HG03378 (cell line): ENCODE measurements at regions not wholly inside any gene's neighbourhood (a gene's known extent, or its start where the extent isn't known, plus 50 kb on each side); places are given as distances from the start of the nearest gene placed in this dataset.

ENCODE experiments used
- ATAC-seq: cut with Tn5 transposase; IDR thresholded peaks from one replicate; pipeline ENCODE4 v1.9.1; 2021; ENCODE audit warnings: mild to moderate bottlenecking, moderate library complexity; ENCODE audit not compliant: unreplicated experiment

DNA sequence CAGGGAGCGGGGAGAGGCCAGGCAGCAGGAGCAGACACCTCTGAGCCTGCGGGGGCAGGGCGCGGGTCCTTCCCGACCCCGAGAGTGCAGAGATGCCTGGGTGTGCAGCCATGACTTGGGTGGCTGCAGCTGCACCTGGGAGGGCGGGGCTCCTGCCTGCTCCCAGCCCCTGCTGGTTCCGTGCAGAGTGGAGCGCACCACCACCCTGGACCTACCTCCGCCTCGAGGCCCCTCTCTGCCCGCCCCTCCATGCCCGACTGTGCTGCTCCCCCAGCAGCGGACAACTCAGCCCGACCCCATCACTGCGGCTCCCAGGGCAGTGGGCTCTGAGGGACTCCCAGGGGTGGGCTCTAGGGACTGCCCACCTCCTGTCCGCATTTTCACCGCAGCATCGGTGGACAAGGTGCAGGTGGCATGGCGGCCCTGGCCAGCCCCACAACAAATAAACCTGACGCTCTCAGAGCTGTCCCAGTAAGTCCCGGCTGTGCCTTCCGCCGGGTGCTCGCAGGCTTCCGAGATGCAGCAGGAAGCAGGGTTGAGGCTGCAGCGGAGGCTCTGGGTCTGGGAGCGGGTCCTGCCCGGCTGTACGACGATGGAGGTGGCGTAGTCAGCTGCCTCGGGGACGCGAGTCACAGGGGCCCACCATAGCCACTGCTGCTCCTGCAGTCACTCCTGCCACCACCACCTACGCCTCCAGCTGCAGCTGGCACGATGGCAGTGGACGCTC lies 392.0 kb upstream of the CCDC196 start:
- no peak for ATAC-seq

DNA sequence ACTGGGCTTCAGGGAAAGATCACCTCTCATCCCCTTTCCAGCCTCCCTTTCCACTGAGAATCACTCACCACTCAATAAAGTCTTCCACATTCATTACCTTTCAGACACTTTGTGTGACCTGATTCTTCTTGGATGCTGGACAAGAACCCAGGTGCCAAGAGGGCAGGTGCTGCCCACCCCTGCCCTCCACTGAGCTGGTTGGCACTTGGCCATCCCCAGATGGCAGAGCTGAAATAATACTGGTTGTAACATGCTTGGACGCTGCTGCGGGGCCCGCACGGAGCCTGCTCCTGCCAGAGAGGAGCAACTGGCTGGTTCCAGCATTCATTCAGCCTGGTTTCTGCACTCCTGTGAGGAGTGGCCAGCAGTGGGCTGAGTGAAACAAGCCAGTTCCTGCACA lies 386.7 kb upstream of the CCDC196 start:
- no peak for ATAC-seq

DNA sequence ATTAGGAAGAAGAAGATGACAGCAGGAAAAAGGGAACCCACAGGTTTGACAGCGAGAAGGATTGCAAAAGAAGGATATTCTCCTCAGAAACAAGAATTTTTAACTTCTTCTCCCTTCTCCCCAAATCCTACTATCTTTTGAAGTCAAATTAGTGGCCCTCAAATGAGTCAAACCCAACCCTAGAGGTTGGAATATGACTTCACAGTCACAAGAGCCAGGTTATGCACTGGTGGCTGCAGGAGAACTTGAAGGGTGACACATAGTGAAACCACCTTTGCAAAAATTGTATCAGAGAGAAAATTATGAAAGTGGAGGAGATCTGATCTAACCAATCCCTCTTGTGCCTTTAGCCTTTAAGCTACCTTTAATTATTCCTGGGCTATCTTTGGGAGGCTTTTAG lies 386.2 kb upstream of the CCDC196 start:
- peak; percentile 64 for ATAC-seq

DNA sequence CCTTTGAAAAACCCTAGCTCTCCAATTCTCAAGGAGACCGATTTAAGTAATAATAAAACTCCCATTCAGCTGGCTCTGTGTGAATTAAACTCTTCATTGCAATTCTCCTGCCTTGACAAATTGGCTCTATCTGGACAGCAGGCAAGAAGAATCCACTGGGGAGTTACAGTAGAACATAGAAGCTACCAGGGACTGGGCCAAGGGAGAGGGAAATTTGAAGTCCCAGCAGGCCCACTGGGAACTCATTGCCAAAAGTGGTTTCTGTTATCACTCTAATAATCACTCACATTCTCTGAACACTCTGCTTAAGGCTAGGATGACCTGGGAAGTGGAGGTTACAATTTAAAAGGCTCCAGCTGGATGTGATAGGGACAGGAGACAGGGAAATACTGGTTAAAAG lies 384.5 kb upstream of the CCDC196 start:
- ATAC-seq = no peak

DNA sequence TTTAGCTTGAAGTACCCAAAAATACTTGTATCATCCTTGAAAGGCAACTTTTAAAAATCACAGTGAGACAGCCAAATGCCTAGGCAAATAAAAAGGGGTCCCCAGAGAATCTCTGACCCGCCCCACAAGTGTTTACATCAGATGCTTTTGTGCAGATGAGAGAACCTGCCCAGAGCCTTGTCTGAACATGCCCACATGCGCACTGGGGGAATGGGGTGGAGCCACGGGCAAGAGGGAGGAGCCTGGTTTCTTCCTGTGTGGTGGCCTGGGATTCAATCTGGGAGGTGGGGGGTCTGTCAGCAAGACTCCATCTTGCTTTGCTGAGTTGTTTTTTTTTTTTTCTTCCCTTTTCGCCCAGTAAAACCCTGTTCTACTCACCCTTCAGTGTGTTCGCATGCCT lies 381.7 kb upstream of the CCDC196 start:
- ATAC-seq = no peak

DNA sequence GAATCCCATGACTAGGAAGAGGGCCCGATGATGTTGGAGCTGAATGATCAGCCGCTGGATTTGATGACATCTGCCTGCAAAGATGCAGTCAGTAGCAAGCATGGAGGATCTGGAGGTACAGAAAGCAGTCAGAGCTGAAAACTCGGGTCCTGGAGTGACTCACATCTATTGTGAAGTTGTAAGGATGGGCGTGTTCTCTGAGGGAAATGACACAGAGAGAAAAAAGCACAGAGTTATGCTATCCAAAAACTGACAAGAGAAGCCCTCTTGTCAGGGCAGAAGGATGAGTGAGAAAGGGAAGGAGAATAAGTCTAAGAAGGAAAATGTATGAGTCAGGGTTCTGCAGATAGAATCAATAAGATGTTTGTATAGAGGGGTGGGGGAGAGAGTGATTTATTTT lies 380.4 kb upstream of the CCDC196 start:
- no peak for ATAC-seq

DNA sequence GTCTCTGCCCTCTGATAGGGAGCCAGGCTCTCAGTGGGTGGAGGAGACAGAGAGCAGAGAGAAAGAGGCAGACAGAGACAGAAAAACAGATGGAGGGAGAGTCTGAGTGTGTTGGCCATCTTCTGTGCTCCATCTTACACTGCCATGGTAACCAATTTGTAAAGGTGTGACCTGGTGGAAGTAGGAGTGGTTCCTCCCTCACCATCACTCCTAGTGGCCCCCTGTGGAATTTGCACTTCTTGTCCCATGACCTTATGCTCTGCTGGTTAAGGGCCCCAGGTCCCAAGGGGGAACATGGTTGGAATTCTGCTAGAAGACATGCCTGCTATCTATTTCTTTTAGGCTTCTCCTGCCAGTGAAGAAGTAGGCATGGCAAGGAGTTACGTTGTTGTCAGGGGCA lies 376.7 kb upstream of the CCDC196 start:
- no peak for ATAC-seq

DNA sequence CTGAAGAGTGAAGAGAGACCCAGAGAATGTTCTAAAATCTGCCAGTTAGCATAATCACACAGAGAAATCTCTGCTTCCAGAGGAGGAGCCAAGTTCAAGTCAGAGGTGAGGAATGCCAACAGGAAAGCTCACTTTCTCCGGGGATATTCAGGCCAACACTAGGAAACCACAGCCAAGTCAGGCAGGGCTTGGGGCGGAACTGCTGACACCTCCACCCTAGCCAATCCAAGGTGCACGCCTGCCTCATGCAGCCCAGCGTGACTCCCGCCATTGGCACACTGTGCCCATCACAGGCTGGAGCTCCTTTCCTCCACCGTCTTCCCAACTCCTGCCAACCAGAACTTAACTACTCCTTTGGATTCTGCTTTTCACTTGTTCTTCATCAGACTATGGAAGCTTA lies 374.3 kb upstream of the CCDC196 start:
- no peak for ATAC-seq

DNA sequence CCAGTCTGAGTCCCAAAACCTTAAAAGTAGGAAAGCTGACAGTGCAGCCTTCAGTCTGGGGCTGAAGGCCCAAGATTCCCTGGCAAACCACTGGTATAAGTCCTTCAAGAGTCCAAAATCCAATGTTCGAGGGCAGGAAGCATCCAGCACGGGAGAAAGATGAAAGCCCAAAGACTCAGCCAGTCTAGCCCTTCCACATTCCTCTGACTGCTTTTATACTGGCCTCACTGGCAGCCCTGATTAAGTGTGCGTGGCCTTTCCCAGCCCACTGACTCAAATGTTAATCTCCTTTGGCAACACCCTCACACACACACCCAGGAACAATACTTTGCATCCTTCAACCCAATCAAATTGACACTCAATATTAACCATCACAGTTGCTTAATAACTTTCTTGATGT lies 372.1 kb upstream of the CCDC196 start:
- no peak for ATAC-seq

DNA sequence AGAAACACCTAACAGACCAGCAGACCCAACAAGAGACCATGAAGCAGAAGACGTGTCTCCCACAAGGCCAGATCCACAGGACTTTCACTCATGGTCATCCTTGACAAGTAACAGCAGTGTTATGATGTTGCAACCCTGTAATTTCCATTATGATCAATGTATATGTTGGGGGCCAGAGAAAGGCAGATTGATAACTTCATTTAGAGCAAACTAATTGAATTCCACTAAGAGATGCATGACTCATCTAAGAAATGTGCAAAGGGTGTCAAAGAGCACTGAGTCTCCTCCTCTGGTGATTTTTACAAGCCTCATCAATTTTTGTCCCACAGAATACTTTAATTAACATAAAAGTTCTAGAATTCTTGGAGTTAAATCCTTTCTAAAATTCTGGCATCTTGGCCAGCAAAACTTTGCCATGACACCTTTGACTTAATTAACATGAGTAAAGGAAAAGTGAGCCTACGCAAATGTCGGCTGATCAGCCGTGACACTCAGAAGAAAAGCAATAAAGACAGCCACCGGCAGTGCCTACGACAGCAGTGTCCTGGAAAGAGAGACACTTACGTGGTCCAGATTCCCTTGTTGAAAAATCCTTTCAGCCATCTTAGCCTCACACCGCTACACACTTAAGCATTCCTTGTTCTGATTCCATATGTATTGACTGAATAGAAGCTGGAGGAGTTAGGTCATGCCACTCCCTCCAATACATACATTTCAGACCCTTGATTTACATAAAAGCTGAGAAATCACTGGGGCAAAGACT lies 370.2 kb upstream of the CCDC196 start:
- no peak for ATAC-seq

DNA sequence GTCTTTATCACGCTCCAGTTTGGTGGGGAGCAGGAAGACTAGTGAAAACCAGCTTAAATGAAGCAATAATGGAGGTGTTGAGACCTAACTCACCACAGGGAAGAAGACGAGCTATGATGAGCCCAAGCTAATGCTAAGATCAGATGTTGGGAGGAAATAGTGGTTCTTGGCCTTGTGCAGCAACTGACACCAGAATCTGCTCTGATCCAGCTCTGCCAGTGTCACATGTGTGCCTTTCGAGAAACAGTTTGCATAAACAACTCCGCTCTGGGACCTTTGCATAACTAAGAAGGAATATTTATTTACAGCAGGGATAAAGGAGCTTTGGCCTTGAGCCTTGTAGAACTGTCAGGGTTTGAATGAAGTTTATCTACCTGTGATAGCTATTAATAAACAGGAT lies 369.4 kb upstream of the CCDC196 start:
- no peak for ATAC-seq

DNA sequence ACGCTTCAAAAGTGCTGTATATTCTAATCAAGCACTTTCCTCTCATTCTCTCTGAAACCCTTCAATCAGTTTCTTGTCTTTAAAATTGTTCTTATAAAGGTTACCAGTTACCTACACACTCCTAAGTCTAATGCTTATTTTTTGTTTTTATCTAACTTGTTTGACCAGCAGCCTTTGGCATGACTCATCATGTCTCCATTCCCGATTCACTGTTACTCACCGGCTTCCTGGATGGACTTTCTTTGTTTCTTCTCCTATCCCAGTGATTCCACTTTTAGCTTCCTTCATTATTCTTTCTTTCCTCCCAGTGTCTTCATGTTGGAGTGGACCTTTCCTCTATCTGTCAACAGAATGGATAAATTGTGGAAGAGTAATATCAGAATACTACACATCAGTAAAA lies 368.6 kb upstream of the CCDC196 start:
- no peak for ATAC-seq

DNA sequence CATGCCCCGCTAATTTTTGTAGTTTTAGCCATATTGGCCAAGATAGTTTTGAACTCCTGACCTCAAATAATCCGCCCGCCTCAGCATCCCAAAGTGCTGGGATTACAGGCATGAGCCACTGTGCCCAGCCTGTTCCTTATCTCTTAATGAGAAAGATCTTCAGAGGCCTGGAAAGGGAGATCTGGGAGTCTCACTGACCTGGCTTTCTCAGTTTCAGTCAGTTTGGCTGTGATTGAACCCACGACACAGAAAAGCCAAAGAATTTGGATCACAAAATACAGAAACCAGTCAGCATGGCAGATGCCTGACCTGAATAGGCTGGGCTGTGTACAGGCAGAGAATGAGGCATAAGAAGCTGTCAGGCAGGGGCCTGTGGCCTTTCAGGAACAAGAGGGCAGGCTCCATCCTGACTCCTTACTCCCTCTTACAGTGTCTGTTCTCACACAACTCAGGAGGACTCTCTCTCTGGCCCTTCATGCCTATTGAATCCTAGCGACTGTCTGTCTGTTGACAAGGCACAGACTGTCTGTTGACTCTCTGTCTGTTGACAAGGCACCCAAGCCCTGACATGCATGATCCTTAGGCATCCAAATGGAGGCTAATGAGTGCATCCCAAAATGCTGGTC lies 366.5 kb upstream of the CCDC196 start:
- ATAC-seq = no peak

DNA sequence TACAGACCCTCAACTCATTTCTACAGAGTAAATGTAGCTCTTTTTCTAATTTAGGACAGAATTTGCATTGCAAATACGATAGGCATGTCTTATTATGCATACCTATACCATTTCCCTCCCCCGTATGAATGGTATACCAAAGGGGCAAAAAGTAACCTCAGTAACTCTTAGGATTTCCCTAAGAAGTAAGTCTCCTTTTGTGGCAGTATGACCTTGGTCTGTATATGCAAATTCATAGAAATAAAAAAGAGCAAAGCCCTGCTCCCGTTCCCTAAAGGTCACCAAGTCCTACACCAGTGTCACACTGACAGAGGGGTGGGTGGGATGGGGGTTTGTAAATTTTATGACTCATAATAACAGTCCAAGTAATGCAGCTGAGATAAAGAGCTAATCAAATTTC lies 365.8 kb upstream of the CCDC196 start:
- ATAC-seq = no peak

DNA sequence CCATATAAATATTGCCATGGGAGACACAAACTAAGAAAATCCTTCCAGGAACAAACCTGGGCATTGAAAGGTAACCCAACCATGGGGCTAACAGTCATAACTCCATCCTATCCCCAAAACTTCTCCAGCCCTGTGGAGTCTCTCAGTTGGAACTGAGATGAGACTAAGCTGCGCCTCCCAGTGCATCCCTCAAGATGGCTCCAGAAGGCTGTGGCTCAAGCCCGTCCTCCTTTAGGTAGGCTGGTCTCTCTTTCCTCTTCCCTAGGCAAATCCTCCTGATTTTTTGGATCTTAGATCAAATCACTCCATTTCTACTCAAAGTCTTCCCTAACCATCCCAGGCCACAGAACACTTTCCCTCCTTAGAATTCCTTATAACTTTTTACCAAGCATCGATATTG lies 364.3 kb upstream of the CCDC196 start:
- no peak for ATAC-seq

DNA sequence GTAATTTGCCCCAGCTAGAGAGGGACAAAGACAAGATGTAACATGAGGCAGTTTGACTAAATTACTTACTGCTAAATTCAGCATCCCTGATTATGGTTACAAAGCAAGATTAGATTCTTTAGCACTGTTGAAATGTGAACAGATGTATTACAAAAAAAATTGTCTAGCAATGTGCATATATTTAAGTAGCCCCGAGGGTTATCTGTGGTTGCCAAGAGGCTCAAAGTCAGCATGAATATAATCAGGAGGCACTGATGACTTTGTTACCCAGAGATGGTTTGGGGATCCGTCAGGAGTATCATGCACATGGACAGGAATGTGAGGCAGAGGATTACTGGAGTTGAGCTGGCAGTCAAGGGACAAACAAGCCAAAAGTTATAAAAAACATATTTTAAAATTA lies 356.9 kb upstream of the CCDC196 start:
- ATAC-seq = no peak

DNA sequence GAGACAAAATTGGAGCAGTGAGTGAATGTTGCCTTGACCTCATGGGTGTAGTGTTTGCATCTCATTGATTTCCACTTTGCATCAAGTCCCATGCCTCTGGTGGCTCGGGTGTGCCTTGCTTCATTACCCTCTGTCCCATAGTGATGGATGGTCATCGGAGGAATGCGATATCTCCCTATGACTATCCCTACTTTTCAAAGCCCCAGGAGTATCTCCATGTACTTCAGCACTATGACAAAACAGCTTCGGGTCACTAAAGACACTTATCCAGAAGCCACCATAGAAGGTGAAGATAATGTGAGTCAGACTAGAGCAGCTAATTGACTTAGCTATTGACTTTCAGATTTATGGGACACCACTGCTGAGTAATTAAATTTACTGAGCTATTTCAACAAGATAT lies 355.1 kb upstream of the CCDC196 start:
- no peak for ATAC-seq

DNA sequence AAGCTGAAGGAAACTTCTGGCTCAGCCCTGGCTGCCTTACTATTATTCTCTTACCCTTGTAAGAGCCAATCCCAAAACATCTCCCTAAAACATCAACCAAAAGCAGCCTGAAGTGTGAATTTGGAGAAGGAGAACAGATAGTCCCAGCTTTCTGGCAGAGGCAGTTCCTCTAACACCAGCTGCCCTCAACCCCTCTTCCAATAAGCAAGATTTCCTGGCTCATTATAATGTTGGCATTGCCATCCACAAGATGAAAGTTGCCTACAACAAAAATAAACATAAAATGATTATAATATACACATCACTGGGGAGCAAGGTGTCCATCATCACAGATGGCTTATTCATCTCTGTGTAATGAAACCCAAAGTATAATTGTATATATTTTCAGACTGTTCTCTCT lies 352.5 kb upstream of the CCDC196 start:
- ATAC-seq = no peak

DNA sequence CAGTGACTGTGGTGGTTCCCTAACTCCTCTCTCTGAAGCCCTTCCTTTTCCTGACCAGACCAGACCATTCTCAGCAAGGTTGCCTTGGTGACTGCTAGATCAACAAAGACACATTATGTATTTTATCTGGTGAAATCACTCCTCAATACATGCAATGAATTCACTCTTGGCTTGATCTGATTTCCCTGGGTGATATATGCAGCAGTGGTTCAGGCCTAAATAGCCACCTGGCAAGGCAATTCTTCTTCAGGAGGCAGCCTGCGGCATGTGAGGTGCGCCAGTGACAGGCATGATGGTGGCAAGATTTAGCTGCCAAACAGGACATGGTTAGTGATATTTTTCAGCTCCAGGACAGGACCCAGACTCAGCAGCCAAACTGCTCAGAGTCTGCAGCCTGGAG lies 350.3 kb upstream of the CCDC196 start:
- no peak for ATAC-seq

DNA sequence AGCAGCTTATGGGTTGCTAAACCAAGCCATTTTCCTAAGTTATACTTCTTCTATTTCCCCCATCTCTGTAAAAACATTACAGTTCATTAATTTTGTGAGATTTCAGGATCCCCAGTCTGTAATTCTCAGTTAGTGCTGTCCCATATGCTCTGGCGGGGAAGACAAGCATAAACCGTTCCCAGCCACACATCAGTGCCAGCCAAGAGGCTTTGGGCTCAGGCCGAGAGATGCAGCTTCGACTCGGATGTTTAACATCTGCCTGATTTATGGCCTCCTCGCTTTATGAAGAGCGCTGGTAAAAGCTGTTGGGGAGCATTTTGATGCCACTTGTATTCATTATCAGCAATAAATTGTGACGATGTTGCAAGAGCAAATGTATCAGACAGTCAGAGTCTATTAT lies 349.1 kb upstream of the CCDC196 start:
- no peak for ATAC-seq

DNA sequence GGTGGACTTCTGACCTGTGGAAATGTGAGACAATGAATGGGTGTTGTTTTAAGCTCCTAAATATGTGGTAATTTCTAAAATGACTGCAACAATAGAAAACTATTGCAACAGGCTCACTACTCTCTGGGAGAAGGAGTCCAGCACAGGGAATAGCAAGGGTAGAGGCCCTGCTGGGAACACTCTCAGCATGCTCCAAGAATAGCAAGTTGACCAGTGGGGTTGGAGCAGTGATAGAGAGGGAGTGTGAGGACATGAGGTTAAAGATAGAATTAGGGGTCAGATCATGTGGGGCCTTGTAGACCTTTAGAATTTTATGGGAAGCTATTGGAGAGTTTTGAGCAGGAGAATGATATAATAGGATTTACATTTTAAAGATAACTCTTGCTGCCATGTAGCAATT lies 346.7 kb upstream of the CCDC196 start:
- no peak for ATAC-seq

DNA sequence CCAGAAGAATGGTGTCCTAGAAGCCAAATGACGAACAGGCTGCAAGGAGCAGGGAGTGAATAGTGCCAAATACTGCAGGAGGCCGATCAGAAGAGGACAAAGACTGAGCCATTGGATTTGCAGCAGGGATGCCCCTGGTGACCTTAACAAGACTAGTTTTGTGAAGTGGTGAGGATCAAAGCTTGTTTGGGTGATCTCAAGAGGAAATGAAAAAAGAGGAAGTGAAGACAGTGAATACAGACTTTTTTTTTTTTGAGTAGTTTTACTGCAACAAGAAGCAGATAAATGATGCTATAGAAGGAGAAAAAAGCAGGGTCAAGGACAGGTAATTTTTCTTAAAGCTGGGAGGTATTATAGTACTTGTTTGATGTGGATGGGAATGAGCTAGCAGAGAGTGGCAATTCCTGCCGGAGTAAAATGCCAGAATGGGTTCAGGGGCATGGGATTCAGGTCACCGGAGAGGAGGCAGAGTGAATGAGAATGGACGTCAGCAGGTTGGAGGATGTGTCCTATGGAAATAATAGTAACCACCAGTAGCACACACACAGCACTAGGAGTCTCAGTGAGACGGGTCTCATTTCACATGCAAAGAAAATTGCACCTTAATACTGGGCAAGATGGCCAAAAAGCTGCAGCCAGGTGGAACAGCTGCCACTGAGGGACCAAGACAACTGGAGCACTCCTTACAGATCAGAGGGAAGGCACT lies 345.8 kb upstream of the CCDC196 start:
- ATAC-seq = peak; percentile 87
